Fibroblast of mammary gland (primary cell): ENCODE measurements at regions not wholly inside any gene's neighbourhood (a gene's known extent, or its start where the extent isn't known, plus 50 kb on each side); places are given as distances from the start of the nearest gene placed in this dataset.
"Not testable (repeated sequence)": the region's sequence is repeated elsewhere in the genome, so short reads cannot be mapped to it uniquely, and the experiment has no call there.

ENCODE experiments used
- DNase-seq: peaks from one replicate; pipeline ENCODE4 v3.0.0-alpha.2; 2010; ENCODE audit warnings: low read depth
- H3K4me3 ChIP-seq: 2 replicates; pipeline ENCODE4 v1.5.1; 2011; ENCODE audit warnings: low read depth, mild to moderate bottlenecking, low read length, moderate library complexity; ENCODE audit not compliant: control insufficient read depth
- CTCF ChIP-seq: conservative IDR thresholded peaks from 2 replicates; pipeline ENCODE4 v1.5.1; 2011; ENCODE audit warnings: low read depth, low read length, inconsistent platforms; ENCODE audit not compliant: control insufficient read depth, insufficient read depth

- DNase-seq: no peak
- no peak for TF ChIP-seq CTCF
- H3K4me3 ChIP-seq: no peak overlapping the region
These were observed 197.9 kb downstream of the MBL2 start for GRCh38 chr10:52574697-52575096.

GRCh38 chr10:52577047-52577446 is 195.5 kb downstream of the MBL2 start:
- H3K4me3 ChIP-seq: no peak overlapping the region
- no peak for DNase-seq
- no peak for TF ChIP-seq CTCF

- no peak for TF ChIP-seq CTCF
- no peak overlapping the region for H3K4me3 ChIP-seq
- no peak for DNase-seq
These were observed 193.6 kb downstream of the MBL2 start for GRCh38 chr10:52578871-52579405.

GRCh38 chr10:52581636-52582035 is 190.9 kb downstream of the MBL2 start:
- H3K4me3 ChIP-seq, DNase-seq: not testable (repeated sequence)

GRCh38 chr10:52583336-52583735 is 189.2 kb downstream of the MBL2 start:
- H3K4me3 ChIP-seq: no peak overlapping the region
- no peak for TF ChIP-seq CTCF
- DNase-seq: no peak

- TF ChIP-seq CTCF: no peak
- no peak for DNase-seq
- no peak overlapping the region for H3K4me3 ChIP-seq
These were observed 185.9 kb downstream of the MBL2 start for GRCh38 chr10:52586710-52587109.

- peak overlapping the region; percentile 12 for H3K4me3 ChIP-seq
- TF ChIP-seq CTCF: no peak
- DNase-seq: no peak
These were observed 175.3 kb downstream of the MBL2 start for GRCh38 chr10:52597189-52597863.
